Fibroblast of villous mesenchyme (primary cell): ENCODE measurements at regions not wholly inside any gene's neighbourhood (a gene's known extent, or its start where the extent isn't known, plus 50 kb on each side); places are given as distances from the start of the nearest gene placed in this dataset.

Source experiments
- DNase-seq: peaks from one replicate; pipeline ENCODE4 v3.0.0-alpha.2; 2010; ENCODE audit warnings: low read depth
- H3K4me3 ChIP-seq: 2 replicates; pipeline ENCODE4 v1.5.1; 2011; ENCODE audit warnings: low read depth, mild to moderate bottlenecking, low read length
- TF ChIP-seq, protein P1 (sequence below): IDR thresholded peaks from 2 replicates; pipeline ENCODE4 v1.5.1; 2012; ENCODE audit warnings: low read depth, mild to moderate bottlenecking, low read length; ENCODE audit not compliant: insufficient read depth

DNA sequence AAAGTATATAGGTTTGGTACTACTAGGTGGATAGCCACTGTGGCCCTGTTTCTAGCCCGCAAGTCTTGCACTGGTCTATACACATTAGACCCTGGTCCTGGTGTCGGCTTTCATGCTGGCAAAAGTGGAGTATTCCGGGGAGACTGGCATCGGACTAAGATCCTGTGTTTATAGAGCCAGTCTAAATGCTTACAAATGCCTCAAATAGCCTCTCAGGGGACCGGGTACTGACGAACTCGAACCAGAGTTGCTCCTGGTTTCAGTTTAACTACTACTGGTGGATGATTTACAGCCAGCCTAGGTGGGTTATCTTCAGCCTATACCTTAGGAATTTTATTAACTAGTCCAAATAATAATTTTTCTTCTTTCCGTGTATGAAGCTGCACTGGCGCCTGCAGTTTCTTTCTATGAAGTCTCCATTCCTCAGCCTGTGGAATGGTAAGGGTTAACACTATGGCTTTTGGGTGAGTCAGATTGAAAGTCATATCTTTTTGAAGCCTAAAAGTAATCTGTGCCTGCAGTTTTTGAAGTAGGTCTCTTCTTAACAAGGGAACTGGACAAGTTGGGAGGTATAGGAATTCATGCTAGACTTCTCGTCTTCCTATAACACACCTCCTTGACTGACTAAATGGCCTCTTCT is 51.3 kb downstream of the OR10H4 start:
- DNase-seq, result no peak
- no peak overlapping the region for H3K4me3 ChIP-seq
- TF ChIP-seq, protein P1, sequence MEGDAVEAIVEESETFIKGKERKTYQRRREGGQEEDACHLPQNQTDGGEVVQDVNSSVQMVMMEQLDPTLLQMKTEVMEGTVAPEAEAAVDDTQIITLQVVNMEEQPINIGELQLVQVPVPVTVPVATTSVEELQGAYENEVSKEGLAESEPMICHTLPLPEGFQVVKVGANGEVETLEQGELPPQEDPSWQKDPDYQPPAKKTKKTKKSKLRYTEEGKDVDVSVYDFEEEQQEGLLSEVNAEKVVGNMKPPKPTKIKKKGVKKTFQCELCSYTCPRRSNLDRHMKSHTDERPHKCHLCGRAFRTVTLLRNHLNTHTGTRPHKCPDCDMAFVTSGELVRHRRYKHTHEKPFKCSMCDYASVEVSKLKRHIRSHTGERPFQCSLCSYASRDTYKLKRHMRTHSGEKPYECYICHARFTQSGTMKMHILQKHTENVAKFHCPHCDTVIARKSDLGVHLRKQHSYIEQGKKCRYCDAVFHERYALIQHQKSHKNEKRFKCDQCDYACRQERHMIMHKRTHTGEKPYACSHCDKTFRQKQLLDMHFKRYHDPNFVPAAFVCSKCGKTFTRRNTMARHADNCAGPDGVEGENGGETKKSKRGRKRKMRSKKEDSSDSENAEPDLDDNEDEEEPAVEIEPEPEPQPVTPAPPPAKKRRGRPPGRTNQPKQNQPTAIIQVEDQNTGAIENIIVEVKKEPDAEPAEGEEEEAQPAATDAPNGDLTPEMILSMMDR, result no peak

DNA sequence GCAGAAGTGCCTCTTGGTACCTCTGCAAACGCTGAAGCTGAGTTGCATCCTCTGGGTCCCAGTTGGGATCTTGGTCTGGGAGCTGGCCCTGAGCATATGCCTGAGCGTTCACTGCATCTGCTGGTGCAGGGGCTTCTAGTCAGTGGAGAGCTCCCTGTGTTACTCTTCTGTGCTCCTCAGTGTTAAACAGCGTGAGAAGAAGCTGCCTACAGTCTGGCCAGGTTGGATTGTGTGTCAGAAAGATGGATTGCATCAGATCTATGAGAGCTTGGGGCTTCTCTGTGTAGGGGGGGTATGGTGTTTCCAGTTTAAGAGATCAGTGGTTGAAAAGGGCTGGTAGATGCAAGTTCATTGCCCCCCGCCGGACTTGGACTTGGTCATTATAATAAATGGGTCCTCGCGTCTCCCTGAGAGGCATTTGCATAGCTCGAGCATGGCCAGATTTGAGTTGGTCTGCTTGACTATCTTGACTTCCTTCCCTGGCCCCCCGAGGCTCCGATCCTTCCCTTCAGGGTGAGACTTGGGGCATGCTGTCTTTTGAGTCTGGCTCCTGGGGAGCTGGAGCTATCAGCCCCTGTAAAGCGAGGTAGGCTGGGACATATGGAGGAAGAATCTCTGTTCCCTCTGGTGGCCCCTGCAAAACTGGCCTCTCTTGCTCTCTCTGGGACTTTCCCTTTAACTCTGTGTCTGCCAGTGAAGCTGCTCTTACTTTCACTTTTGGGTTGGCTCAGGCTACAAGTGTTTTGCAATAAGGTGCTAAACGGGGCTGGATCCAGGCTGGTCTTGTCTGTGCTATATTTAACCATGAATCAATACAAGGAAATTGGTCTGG is 52.9 kb downstream of the OR10H4 start:
- H3K4me3 ChIP-seq, result peak overlapping the region; percentile 57
- DNase-seq, result peak; percentile 84
- TF ChIP-seq, protein P1, result no peak

DNA sequence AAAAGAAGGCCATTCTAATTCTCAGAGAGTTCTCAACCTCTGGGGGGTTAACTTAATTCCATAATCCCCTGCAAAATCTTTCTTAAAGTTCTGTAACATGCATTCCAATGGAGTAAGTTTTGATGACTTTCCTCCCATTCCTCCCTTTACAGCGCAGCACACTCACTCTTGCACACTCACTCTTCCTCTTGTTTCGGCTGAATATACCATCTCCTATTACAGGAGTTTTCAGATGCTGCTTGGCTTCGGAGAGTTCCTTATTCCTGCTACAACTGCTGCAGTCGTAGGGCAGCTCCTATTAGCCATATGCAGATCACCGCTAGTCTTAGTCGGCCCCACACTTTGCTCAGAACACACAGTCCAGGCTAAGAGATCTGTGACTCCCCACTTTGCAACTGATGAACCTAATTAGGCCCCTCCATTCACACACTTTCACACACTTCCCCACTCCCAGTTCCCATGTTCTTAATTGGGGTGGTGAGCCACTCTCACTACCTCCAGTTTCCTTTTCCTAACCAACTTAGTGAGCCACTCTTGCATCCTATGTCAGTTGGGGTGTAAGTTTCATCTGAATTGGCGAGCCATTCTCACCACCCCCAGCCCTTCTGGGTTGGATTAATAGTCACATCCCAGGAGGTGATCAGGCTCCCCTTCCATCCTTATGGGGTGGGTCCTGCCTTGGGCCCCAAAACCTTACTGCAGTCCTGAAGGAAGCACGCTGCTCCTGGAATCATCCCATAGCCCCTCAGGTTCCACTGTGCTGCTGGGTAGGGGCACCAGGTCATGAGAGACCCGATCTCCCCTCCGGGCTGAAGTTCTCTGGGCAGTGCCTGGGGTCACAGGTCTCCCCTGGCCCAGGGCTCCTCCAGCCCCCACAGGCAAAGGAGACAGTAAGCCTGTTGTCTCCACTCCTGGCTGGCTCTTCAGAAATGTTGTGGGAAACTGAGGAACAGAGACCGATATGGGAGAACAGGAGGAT is 53.9 kb downstream of the OR10H4 start:
- DNase-seq, result no peak
- TF ChIP-seq, protein P1, result no peak
- peak overlapping the region; percentile 57 for H3K4me3 ChIP-seq

DNA sequence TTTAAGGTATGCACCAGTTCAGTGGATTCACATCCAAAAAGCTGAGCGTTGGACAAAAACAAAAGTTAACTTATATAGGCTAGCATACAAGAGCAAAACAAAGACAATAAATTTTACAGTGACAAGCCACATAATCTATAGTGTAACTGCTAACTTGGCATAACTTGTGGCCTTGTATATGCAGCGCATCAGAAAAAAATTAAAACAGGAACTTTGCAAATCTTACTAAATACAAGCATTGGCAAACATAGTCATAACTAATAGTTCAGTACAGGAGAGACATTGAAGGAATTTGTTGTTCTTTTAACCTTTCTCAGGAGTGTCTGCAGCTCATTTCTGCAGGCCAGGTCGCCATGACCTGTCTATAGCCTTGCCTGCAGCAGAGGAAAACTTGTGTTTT is 54.6 kb downstream of the OR10H4 start:
- TF ChIP-seq, protein P1, result no peak
- DNase-seq, result no peak
- no peak overlapping the region for H3K4me3 ChIP-seq

DNA sequence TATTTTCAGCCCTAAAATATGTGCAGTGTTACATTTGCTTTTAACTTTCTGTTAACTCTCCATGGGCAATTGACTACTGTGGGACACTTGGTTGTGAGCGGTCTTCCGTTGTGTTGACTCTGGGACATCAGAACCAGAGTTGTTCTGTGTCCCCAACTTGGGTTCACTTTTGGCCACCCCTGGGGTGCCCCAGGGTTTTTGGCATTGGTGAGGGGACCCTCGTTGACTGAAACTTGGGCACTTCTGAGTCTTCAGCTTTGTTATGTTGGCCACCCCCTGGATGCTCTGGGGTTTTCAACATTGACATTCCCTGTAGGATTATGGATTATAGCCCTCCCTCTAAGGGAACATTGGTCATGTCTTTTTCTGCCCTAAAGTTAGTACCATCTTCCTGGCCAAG is 57.1 kb downstream of the OR10H4 start:
- DNase-seq, result no peak
- H3K4me3 ChIP-seq, result no peak overlapping the region
- TF ChIP-seq, protein P1, result no peak

DNA sequence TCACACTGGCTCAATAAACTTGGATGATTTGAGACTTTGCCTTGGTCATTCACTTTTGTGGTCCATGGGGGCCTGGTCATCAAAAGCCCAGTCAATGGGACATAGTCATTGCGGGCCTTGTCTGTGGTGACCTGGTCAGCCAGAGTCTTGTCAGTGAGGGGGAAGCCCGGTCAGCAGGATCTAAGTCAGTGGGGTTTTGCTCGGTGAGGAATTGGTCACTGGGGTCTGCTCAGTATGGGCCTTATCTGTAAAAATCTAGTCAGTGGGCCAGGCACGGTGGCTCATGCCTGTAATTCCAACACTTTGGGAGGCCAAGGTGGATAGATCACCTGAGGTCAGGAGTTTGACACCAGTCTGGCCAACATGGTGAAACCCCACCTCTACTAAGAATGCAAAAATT is 63.7 kb upstream of the TPM4 start:
- H3K4me3 ChIP-seq, result no peak overlapping the region
- no peak for DNase-seq
- TF ChIP-seq, protein P1, result no peak
